Neural progenitor cell (in vitro differentiated cells): ENCODE measurements at regions not wholly inside any gene's neighbourhood (a gene's known extent, or its start where the extent isn't known, plus 50 kb on each side); places are given as distances from the start of the nearest gene placed in this dataset.

Experiments
- DNase-seq: peaks from one replicate; pipeline ENCODE4 v3.0.0-alpha.2; 2016; ENCODE audit warnings: low spot score
- H2AFZ ChIP-seq: fragments of 200-600 bp; sonication (generic); replicated peaks from 2 replicates; pipeline ENCODE4 v1.6.1; 2016; ENCODE audit warnings: antibody characterized with exemption
- H3F3A ChIP-seq: fragments of 200-600 bp; sonication (generic); 2 replicates; pipeline ENCODE4 v1.6.1; 2016; ENCODE audit warnings: antibody characterized with exemption, low read depth
- H3K27ac ChIP-seq: fragments of 200-600 bp; sonication (generic); 2 replicates; pipeline ENCODE4 v1.5.1; 2016; ENCODE audit warnings: mild to moderate bottlenecking
- H3K27me3 ChIP-seq: fragments of 200-600 bp; sonication (generic); 2 replicates; pipeline ENCODE4 v1.6.1; 2016; ENCODE audit warnings: mild to moderate bottlenecking, moderate library complexity
- H3K36me3 ChIP-seq: fragments of 200-600 bp; sonication (generic); 2 replicates; pipeline ENCODE4 v1.5.1; 2016
- H3K4me1 ChIP-seq: fragments of 200-600 bp; sonication (generic); 2 replicates; pipeline ENCODE4 v1.6.1; 2016; ENCODE audit warnings: mixed run types
- H3K4me2 ChIP-seq: fragments of 200-600 bp; sonication (generic); 2 replicates; pipeline ENCODE4 v1.6.1; 2016
- H3K4me3 ChIP-seq: fragments of 200-600 bp; sonication (generic); 2 replicates; pipeline ENCODE4 v1.5.1; 2016
- H3K79me2 ChIP-seq: fragments of 200-600 bp; sonication (generic); 2 replicates; pipeline ENCODE4 v1.6.1; 2016; ENCODE audit warnings: low read depth
- H3K9ac ChIP-seq: fragments of 200-600 bp; sonication (generic); 2 replicates; pipeline ENCODE4 v1.6.1; 2016
- H3K9me3 ChIP-seq: fragments of 200-600 bp; sonication (generic); 2 replicates; pipeline ENCODE4 v1.5.1; 2016; ENCODE audit warnings: low read depth
- H4K20me1 ChIP-seq: fragments of 200-600 bp; sonication (generic); 2 replicates; pipeline ENCODE4 v1.6.1; 2016; ENCODE audit warnings: low read depth
- H3K27ac Mint-ChIP-seq: 3 replicates; pipeline ENCODE4 v1.8.0; 2021; ENCODE audit warnings: mixed read lengths
- H3K27me3 Mint-ChIP-seq: 2 replicates; pipeline ENCODE4 v1.8.0; 2022; ENCODE audit warnings: low read depth, mild to moderate bottlenecking, inconsistent platforms, moderate library complexity, mixed read lengths; ENCODE audit not compliant: insufficient read depth
- H3K36me3 Mint-ChIP-seq: 3 replicates; pipeline ENCODE4 v1.8.0; 2021; ENCODE audit warnings: mixed read lengths
- H3K4me1 Mint-ChIP-seq: 3 replicates; pipeline ENCODE4 v1.8.0; 2021; ENCODE audit warnings: mixed read lengths
- H3K4me3 Mint-ChIP-seq: 3 replicates; pipeline ENCODE4 v1.8.0; 2021; ENCODE audit warnings: mild to moderate bottlenecking, moderate library complexity, mixed read lengths
- H3K9me3 Mint-ChIP-seq: 3 replicates; pipeline ENCODE4 v1.8.0; 2020; ENCODE audit warnings: mixed read lengths
- EZH2 ChIP-seq: fragments of 200-600 bp; sonication (generic); IDR thresholded peaks from 2 replicates; pipeline ENCODE4 v1.6.1; 2017; ENCODE audit warnings: antibody characterized with exemption, mild to moderate bottlenecking, moderate library complexity
- EZH2phosphoT487 ChIP-seq: fragments of 200-600 bp; sonication (generic); IDR thresholded peaks from 2 replicates; pipeline ENCODE4 v1.6.1; 2017; ENCODE audit warnings: antibody characterized with exemption
- TF ChIP-seq, protein P1 (sequence below): fragments of 200-600 bp; sonication (generic); IDR thresholded peaks from 2 replicates; pipeline ENCODE4 v1.5.1; 2017; ENCODE audit warnings: antibody characterized with exemption, mild to moderate bottlenecking

DNA sequence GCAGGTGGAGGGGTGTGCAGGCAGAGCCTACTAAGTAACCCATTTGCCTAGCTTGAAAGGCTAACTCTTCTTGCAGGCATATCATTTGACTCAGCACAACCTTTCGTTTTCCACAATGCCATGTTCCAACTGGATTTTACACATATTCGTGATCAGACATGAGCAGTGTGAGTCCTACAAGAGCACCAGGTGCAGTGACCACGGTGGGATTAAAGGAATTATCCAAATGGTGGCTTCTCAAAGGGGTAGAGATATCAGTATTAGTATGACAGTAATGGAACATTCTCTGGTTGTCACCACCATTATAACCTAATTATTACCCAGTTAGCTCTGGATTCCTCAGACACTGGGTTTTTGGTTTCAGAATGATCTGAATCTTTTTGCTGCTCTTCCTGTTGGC lies 323.5 kb downstream of the LMO4 start:
- Mint-ChIP-seq H3K4me1 (no peaks in the 10 kb centered on the region), H3K9me3 (no peaks in the 10 kb centered on the region), H3K27ac (no peak overlapping the region), H3K27me3 (peaks cover 9% of the 10 kb centered on the region), H3K36me3 (no peaks in the 10 kb centered on the region), H3K4me3 (no peak overlapping the region)
- H3K27ac ChIP-seq, result no peak overlapping the region
- H3K4me1 ChIP-seq, result peaks cover 8% of the 10 kb centered on the region
- no peak overlapping the region for H3K4me2 ChIP-seq
- H2AFZ ChIP-seq, result no peak overlapping the region
- no peaks in the 10 kb centered on the region for H3K9me3 ChIP-seq
- H3K36me3 ChIP-seq, result no peaks in the 10 kb centered on the region
- no peak overlapping the region for H3K9ac ChIP-seq
- H3K79me2 ChIP-seq, result no peaks in the 10 kb centered on the region
- H3K27me3 ChIP-seq, result no peaks in the 10 kb centered on the region
- H4K20me1 ChIP-seq, result no peaks in the 10 kb centered on the region
- DNase-seq, result no peak
- H3F3A ChIP-seq, result no peaks in the 10 kb centered on the region
- no peak overlapping the region for H3K4me3 ChIP-seq
- TF ChIP-seq, protein P1, sequence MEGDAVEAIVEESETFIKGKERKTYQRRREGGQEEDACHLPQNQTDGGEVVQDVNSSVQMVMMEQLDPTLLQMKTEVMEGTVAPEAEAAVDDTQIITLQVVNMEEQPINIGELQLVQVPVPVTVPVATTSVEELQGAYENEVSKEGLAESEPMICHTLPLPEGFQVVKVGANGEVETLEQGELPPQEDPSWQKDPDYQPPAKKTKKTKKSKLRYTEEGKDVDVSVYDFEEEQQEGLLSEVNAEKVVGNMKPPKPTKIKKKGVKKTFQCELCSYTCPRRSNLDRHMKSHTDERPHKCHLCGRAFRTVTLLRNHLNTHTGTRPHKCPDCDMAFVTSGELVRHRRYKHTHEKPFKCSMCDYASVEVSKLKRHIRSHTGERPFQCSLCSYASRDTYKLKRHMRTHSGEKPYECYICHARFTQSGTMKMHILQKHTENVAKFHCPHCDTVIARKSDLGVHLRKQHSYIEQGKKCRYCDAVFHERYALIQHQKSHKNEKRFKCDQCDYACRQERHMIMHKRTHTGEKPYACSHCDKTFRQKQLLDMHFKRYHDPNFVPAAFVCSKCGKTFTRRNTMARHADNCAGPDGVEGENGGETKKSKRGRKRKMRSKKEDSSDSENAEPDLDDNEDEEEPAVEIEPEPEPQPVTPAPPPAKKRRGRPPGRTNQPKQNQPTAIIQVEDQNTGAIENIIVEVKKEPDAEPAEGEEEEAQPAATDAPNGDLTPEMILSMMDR, result no peak
- TF ChIP-seq EZH2 (no peak), EZH2phosphoT487 (no peak)

DNA sequence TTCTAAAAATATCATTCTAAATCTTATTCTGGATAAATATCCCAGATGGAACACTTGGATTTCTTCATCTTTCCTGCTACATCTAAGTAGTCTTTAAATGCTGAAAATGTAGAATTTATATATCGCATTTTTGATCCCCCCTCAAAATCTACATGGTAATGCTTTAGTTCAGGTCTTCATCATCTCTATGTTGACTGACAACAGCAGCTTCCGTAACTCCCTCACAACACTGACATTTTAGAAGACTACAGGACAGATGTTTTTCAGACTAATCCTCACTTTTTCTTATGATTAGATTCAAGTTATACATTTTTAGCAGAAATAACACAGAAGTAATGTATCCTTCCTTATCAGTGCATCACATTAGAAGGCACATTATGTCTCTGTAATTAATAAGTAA lies 336.5 kb downstream of the LMO4 start:
- H3K27me3 ChIP-seq, result no peaks in the 10 kb centered on the region
- no peaks in the 10 kb centered on the region for H3K4me1 ChIP-seq
- H2AFZ ChIP-seq, result no peak overlapping the region
- Mint-ChIP-seq H3K4me3 (no peak overlapping the region), H3K9me3 (peaks cover 4% of the 10 kb centered on the region), H3K27ac (no peak overlapping the region), H3K4me1 (no peaks in the 10 kb centered on the region), H3K27me3 (no peaks in the 10 kb centered on the region), H3K36me3 (no peaks in the 10 kb centered on the region)
- no peak overlapping the region for H3K9ac ChIP-seq
- H3K4me2 ChIP-seq, result no peak overlapping the region
- no peaks in the 10 kb centered on the region for H3F3A ChIP-seq
- no peak for DNase-seq
- H4K20me1 ChIP-seq, result no peaks in the 10 kb centered on the region
- H3K27ac ChIP-seq, result no peak overlapping the region
- H3K36me3 ChIP-seq, result no peaks in the 10 kb centered on the region
- H3K9me3 ChIP-seq, result no peaks in the 10 kb centered on the region
- TF ChIP-seq EZH2phosphoT487 (no peak), EZH2 (no peak)
- TF ChIP-seq, protein P1, result no peak
- H3K79me2 ChIP-seq, result no peaks in the 10 kb centered on the region
- no peak overlapping the region for H3K4me3 ChIP-seq

DNA sequence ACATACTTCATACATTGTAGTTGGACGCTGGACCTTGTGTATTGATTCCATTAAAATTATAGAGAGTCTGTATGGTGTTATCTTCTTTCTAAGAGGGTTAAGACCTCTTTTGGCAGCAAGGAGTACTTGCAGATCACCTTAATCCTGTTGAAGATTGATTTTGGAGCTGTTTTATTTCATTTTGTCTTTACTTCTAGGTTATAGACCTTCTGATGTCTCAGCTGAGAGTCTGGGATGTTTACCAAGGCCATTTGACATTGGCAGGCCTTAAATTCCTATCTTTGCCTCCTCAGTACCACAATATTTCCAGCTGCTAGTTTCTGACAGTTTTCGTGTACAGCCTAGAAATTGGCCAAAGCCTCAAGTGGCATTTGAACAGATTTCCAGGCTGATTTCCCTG lies 338.0 kb downstream of the LMO4 start:
- no peaks in the 10 kb centered on the region for H3K9me3 Mint-ChIP-seq
- no peaks in the 10 kb centered on the region for H3K36me3 Mint-ChIP-seq
- Histone ChIP-seq H3F3A (no peaks in the 10 kb centered on the region), H3K79me2 (no peaks in the 10 kb centered on the region), H3K9me3 (no peaks in the 10 kb centered on the region), H3K27ac (no peak overlapping the region), H3K4me2 (no peak overlapping the region), H3K36me3 (no peaks in the 10 kb centered on the region), H2AFZ (no peak overlapping the region), H3K27me3 (no peaks in the 10 kb centered on the region), H3K4me1 (no peaks in the 10 kb centered on the region), H4K20me1 (no peaks in the 10 kb centered on the region), H3K9ac (no peak overlapping the region), H3K4me3 (no peak overlapping the region)
- H3K4me1 Mint-ChIP-seq, result no peaks in the 10 kb centered on the region
- no peaks in the 10 kb centered on the region for H3K27me3 Mint-ChIP-seq
- TF ChIP-seq EZH2phosphoT487 (no peak), EZH2 (no peak)
- TF ChIP-seq, protein P1, result no peak
- DNase-seq, result no peak
- no peak overlapping the region for H3K27ac Mint-ChIP-seq
- no peak overlapping the region for H3K4me3 Mint-ChIP-seq

DNA sequence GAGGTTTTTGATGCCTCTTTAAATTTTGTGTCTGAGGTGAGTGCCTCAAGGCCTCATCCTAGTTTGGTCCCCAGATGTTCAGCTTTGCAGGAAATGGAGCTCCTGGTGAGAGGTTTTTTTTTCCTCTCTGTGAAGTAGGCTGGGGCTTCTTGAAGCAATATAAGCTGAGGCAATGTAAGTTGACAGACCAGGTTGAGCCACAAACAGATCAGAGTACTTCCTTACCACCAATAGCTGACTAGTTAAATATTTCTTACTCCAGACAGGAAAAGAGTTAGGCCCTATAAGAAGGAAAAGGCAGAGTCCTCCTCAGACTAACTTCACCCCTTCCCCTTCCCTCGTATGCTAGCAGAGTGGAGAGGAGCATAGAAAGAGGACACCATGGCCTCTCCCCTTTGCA lies 341.0 kb downstream of the LMO4 start:
- DNase-seq, result no peak
- H3K36me3 Mint-ChIP-seq, result no peaks in the 10 kb centered on the region
- TF ChIP-seq EZH2 (no peak), EZH2phosphoT487 (no peak)
- TF ChIP-seq, protein P1, result no peak
- no peaks in the 10 kb centered on the region for H4K20me1 ChIP-seq
- no peaks in the 10 kb centered on the region for H3K4me1 ChIP-seq
- H3K9me3 ChIP-seq, result no peaks in the 10 kb centered on the region
- no peak overlapping the region for H3K4me3 ChIP-seq
- H3K27ac ChIP-seq, result no peak overlapping the region
- H3F3A ChIP-seq, result no peaks in the 10 kb centered on the region
- no peaks in the 10 kb centered on the region for H3K9me3 Mint-ChIP-seq
- H3K27ac Mint-ChIP-seq, result no peak overlapping the region
- peaks cover 2% of the 10 kb centered on the region for H3K27me3 Mint-ChIP-seq
- H3K4me3 Mint-ChIP-seq, result no peak overlapping the region
- no peak overlapping the region for H2AFZ ChIP-seq
- H3K36me3 ChIP-seq, result no peaks in the 10 kb centered on the region
- no peak overlapping the region for H3K9ac ChIP-seq
- no peaks in the 10 kb centered on the region for H3K27me3 ChIP-seq
- no peaks in the 10 kb centered on the region for H3K79me2 ChIP-seq
- no peaks in the 10 kb centered on the region for H3K4me1 Mint-ChIP-seq
- no peak overlapping the region for H3K4me2 ChIP-seq
